Mesothelial cell of epicardium (in vitro differentiated cells): ENCODE measurements at regions not wholly inside any gene's neighbourhood (a gene's known extent, or its start where the extent isn't known, plus 50 kb on each side); places are given as distances from the start of the nearest gene placed in this dataset.

Source experiments
- DNase-seq, 2 experiments: peaks; one replicate each; pipeline ENCODE4 v3.0.0; 2021; ENCODE audit warnings: low spot score in 2 of 2; ENCODE audit not compliant: unreplicated experiment in 2 of 2
- H3K27ac Mint-ChIP-seq: 2 replicates; pipeline ENCODE4 v1.8.0; 2021; ENCODE audit warnings: mixed read lengths
- H3K27me3 Mint-ChIP-seq: 2 replicates; pipeline ENCODE4 v1.8.0; 2021; ENCODE audit warnings: low read depth, mixed read lengths
- H3K36me3 Mint-ChIP-seq: 2 replicates; pipeline ENCODE4 v1.8.0; 2021; ENCODE audit warnings: mixed read lengths
- H3K4me1 Mint-ChIP-seq: 2 replicates; pipeline ENCODE4 v1.8.0; 2021; ENCODE audit warnings: mixed read lengths
- H3K4me3 Mint-ChIP-seq: 2 replicates; pipeline ENCODE4 v1.8.0; 2021; ENCODE audit warnings: mild to moderate bottlenecking, moderate library complexity, mixed read lengths
- H3K9me3 Mint-ChIP-seq: 2 replicates; pipeline ENCODE4 v1.8.0; 2021; ENCODE audit warnings: mixed read lengths
- CTCF ChIP-seq: fragments of 200-600 bp; sonication (generic); IDR thresholded peaks from one replicate; pipeline ENCODE4 v1.5.0; 2021; ENCODE audit warnings: antibody characterized with exemption; ENCODE audit not compliant: unreplicated experiment

GRCh38 chr4:149955780-149956390, 122.4 kb upstream of the DCLK2 start:
- Mint-ChIP-seq H3K9me3 (peaks cover 5% of the 10 kb centered on the region), H3K4me1 (peaks cover 12% of the 10 kb centered on the region), H3K27me3 (no peaks in the 10 kb centered on the region), H3K4me3 (no peak overlapping the region), H3K27ac (peak overlapping the region; percentile 21), H3K36me3 (no peaks in the 10 kb centered on the region)
- DNase-seq = no peak
- no peak for TF ChIP-seq CTCF

DNA sequence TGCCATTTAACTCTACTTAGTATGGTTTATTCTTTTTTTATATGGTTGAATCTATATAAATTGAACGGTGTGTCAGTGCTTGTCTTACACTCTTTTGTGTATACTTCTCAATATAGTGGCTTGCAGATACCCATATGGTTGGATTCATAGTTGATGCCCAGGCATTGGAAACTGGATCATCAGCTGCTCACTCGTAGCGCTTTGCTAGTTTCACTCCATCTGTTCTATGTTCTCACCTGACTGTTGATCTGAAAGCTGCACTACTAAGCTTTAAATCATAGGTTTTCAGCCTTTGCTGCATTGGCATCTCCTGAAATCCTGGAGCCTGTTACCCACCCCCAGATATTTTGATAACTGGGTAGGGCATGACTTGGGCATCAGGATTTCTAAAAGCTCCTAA, 121.6 kb upstream of the DCLK2 start:
- no peaks in the 10 kb centered on the region for H3K36me3 Mint-ChIP-seq
- no peaks in the 10 kb centered on the region for H3K27me3 Mint-ChIP-seq
- H3K27ac Mint-ChIP-seq = no peak overlapping the region
- H3K4me3 Mint-ChIP-seq = no peak overlapping the region
- no peak for TF ChIP-seq CTCF
- no peak for DNase-seq
- peaks cover 5% of the 10 kb centered on the region for H3K9me3 Mint-ChIP-seq
- H3K4me1 Mint-ChIP-seq = peaks cover 12% of the 10 kb centered on the region

- no peak for TF ChIP-seq CTCF
- Mint-ChIP-seq H3K27ac (no peak overlapping the region), H3K4me3 (no peak overlapping the region), H3K9me3 (peaks cover 5% of the 10 kb centered on the region), H3K27me3 (no peaks in the 10 kb centered on the region), H3K36me3 (no peaks in the 10 kb centered on the region), H3K4me1 (peaks cover 5% of the 10 kb centered on the region)
- DNase-seq = no peak
Observed at GRCh38 chr4:149961876-149962597, 116.2 kb upstream of the DCLK2 start.

GRCh38 chr4:149964001-149964796, 114.0 kb upstream of the DCLK2 start:
- H3K9me3 Mint-ChIP-seq = no peaks in the 10 kb centered on the region
- no peaks in the 10 kb centered on the region for H3K36me3 Mint-ChIP-seq
- no peak for TF ChIP-seq CTCF
- no peaks in the 10 kb centered on the region for H3K27me3 Mint-ChIP-seq
- H3K4me1 Mint-ChIP-seq = peaks cover 5% of the 10 kb centered on the region
- H3K27ac Mint-ChIP-seq = no peak overlapping the region
- DNase-seq = no peak
- H3K4me3 Mint-ChIP-seq = no peak overlapping the region

DNA sequence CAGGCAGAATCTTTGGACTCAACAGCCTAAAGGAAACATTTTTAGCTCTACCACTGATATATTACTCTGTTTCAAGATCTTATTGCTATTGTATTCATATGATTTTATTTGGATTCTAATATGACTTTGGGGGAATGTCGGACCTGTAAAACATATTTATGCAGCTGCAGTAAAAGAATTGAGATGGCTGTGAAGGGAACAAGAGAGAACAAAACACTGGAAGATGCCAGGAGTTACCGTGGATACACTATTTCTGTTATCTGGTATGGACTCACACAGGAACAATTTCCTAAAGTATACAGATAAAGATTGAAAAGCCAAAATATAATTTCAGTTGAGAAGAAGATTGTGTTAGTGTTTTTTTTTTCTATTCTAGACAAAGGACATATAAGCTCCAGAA, 113.0 kb upstream of the DCLK2 start:
- Mint-ChIP-seq H3K9me3 (no peaks in the 10 kb centered on the region), H3K4me3 (no peak overlapping the region), H3K27ac (no peak overlapping the region), H3K36me3 (no peaks in the 10 kb centered on the region), H3K27me3 (no peaks in the 10 kb centered on the region), H3K4me1 (peaks cover 5% of the 10 kb centered on the region)
- no peak for DNase-seq
- TF ChIP-seq CTCF = no peak
